Fibroblast of lung (primary cell): ENCODE measurements at regions not wholly inside any gene's neighbourhood (a gene's known extent, or its start where the extent isn't known, plus 50 kb on each side); places are given as distances from the start of the nearest gene placed in this dataset.

Experiments used
- EZH2 ChIP-seq: IDR thresholded peaks from 2 replicates; pipeline ENCODE4 v1.5.1; 2012; ENCODE audit warnings: low read length, control low read depth, mild to moderate bottlenecking; ENCODE audit errors: missing control alignments
- TF ChIP-seq, protein P1 (sequence below), 2 donors: IDR thresholded peaks in 1 of 2; conservative IDR thresholded peaks in 1 of 2; 1 replicate in 1 of 2; 2 replicates in 1 of 2; pipeline ENCODE4 v1.5.1; 2011 to 2012; ENCODE audit warnings: low read length in 2 of 2, control low read depth in 1 of 2, inconsistent platforms in 1 of 2, low read depth in 1 of 2, mild to moderate bottlenecking in 1 of 2

DNA sequence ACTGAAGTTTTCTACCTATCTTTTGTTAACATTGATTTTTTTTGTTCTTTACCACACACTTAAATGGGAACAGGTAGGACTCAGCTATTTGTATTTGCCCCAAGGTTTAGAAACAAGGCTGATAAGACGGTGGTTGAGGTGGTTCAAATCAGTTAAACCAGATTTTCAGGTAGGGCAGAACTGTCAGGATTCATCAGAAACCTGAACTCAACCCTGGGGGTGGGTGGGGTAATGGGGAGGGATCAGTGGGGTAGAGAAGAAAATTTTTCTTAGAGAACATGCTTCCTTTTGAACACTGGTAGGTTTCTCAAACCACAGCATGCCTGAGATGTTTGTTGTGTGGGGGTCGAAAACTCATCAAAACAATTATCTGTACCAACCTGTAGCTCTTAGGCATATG lies 113.0 kb downstream of the BASP1 start:
- TF ChIP-seq, protein P1, sequence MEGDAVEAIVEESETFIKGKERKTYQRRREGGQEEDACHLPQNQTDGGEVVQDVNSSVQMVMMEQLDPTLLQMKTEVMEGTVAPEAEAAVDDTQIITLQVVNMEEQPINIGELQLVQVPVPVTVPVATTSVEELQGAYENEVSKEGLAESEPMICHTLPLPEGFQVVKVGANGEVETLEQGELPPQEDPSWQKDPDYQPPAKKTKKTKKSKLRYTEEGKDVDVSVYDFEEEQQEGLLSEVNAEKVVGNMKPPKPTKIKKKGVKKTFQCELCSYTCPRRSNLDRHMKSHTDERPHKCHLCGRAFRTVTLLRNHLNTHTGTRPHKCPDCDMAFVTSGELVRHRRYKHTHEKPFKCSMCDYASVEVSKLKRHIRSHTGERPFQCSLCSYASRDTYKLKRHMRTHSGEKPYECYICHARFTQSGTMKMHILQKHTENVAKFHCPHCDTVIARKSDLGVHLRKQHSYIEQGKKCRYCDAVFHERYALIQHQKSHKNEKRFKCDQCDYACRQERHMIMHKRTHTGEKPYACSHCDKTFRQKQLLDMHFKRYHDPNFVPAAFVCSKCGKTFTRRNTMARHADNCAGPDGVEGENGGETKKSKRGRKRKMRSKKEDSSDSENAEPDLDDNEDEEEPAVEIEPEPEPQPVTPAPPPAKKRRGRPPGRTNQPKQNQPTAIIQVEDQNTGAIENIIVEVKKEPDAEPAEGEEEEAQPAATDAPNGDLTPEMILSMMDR (conservative IDR thresholded peaks at IDR 0.05 in 1 of 2, IDR thresholded peaks at IDR 0.05 in 1 of 2; ENCODE audit: low read depth in 1 of 2, low read length in 2 of 2) = no peak
- TF ChIP-seq EZH2 = no peak
